Small intestine (tissue), 7 donors: ENCODE measurements at regions not wholly inside any gene's neighbourhood (a gene's known extent, or its start where the extent isn't known, plus 50 kb on each side); places are given as distances from the start of the nearest gene placed in this dataset.

Experiments used
- DNase-seq, 2 donors: peaks; one replicate each; pipeline versions ENCODE4 v3.0.0 to v3.0.0-alpha.2; 2013
- FAIRE-seq: peaks from 2 replicates; lab custom pipeline; 2012; peaks lifted over from hg19 to GRCh38; lab: Jason Lieb, UNC
- H3K27ac ChIP-seq, 3 donors: one replicate each; pipeline ENCODE4 v1.5.1; 2013; ENCODE audit warnings: low read length in 2 of 3, mild to moderate bottlenecking in 2 of 3, control low read depth in 1 of 3, inconsistent platforms in 1 of 3, low read depth in 1 of 3, moderate library complexity in 1 of 3
- H3K27me3 ChIP-seq, 3 donors: one replicate each; pipeline ENCODE4 v1.6.1; 2013; ENCODE audit warnings: low read length in 3 of 3, inconsistent platforms in 1 of 3; ENCODE audit not compliant: control insufficient read depth in 3 of 3, insufficient read depth in 3 of 3
- H3K36me3 ChIP-seq, 3 donors: one replicate each; pipeline ENCODE4 v1.6.1; 2013; ENCODE audit warnings: low read length in 3 of 3, inconsistent platforms in 1 of 3, low read depth in 1 of 3, mild to moderate bottlenecking in 1 of 3, moderate library complexity in 1 of 3; ENCODE audit not compliant: control insufficient read depth in 3 of 3, insufficient read depth in 2 of 3
- H3K4me1 ChIP-seq, 3 donors: one replicate each; pipeline ENCODE4 v1.6.1; 2013; ENCODE audit warnings: low read length in 2 of 3, inconsistent platforms in 1 of 3, low read depth in 1 of 3, mild to moderate bottlenecking in 1 of 3, moderate library complexity in 1 of 3; ENCODE audit not compliant: control insufficient read depth in 3 of 3, insufficient read depth in 2 of 3
- H3K4me3 ChIP-seq, 3 donors: one replicate each; pipeline ENCODE4 v1.5.1; 2013; ENCODE audit warnings: low read length in 3 of 3, control low read depth in 1 of 3, inconsistent platforms in 1 of 3, low read depth in 1 of 3, mild to moderate bottlenecking in 1 of 3, moderate library complexity in 1 of 3
- H3K9me3 ChIP-seq, 2 donors: one replicate each; pipeline ENCODE4 v1.6.1; 2013; ENCODE audit warnings: low read depth in 1 of 2, low read length in 1 of 2; ENCODE audit not compliant: control insufficient read depth in 2 of 2, insufficient read depth in 1 of 2
- WGBS, 3 donors: extraction: QIAGEN DNeasy Blood & Tissue Kit; methylation state at CpG; one replicate each; pipeline ENCODE4 v1.1.7; 2013; 5-methylcytosine and 5-hydroxymethylcytosine counted together
- donor health status: healthy with polysubstance abuse.
- donor health status: control.
- donor health status: control.
- donor health status: Bipolar disorder and iron deficiency.
- donor health status: healthy.

DNA sequence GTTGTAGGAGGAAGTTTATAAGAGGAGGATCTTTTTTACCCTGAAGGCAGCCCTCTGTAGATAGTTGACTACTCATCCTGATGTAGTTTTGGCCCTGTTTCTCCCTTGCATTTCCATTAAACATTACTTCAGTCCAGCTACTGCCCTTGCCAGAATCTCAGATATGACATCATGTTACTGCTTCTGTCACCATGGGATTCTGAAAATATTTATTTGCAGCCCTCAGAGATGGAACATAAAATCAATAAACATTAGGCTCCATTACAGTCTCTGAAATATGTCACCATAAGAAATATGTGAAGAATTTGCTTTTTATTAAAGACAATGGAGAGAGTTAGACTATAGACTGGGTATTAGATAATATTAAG, 68.7 kb upstream of the STK39 start:
- no peak overlapping the region for H3K4me3 ChIP-seq
- H3K9me3 ChIP-seq, result peaks cover 0 to 3% of the 10 kb centered on the region in 2 donors
- peak overlapping the region in 1 of 3 donors; percentile 19 for H3K27ac ChIP-seq
- no peaks in the 10 kb centered on the region for H3K36me3 ChIP-seq
- DNase-seq (no peak), FAIRE-seq (peak; percentile 23)
- H3K27me3 ChIP-seq, result no peaks in the 10 kb centered on the region
- H3K4me1 ChIP-seq, result no peaks in the 10 kb centered on the region

DNA sequence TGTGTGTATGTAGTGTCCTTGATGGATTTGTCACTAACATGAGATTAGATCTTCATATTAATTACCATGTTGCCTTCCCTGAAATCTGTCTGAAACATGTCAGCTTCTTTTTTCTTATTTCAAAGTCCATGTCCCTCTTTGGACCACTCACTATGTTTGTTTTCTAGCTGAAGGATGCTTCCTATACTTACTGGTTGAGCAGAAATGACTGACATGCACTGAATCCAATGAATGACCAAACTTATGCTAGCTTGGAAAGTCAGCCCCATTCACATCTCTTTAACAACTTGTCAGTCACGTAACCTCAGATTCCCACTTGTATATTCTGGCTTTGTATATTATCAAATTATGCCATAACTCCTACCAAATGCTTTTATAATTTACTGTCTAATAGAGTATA, 69.9 kb upstream of the STK39 start:
- no peak overlapping the region for H3K27ac ChIP-seq
- 95 to 97% (median 96%) methylated on average over 1 of the region's 1 CpG for WGBS, 3 donors
- FAIRE-seq (no peak), DNase-seq (no peak)
- peaks cover 0 to 3% of the 10 kb centered on the region in 2 donors for H3K9me3 ChIP-seq
- no peaks in the 10 kb centered on the region for H3K4me1 ChIP-seq
- no peaks in the 10 kb centered on the region for H3K27me3 ChIP-seq
- no peaks in the 10 kb centered on the region for H3K36me3 ChIP-seq
- no peak overlapping the region for H3K4me3 ChIP-seq

DNA sequence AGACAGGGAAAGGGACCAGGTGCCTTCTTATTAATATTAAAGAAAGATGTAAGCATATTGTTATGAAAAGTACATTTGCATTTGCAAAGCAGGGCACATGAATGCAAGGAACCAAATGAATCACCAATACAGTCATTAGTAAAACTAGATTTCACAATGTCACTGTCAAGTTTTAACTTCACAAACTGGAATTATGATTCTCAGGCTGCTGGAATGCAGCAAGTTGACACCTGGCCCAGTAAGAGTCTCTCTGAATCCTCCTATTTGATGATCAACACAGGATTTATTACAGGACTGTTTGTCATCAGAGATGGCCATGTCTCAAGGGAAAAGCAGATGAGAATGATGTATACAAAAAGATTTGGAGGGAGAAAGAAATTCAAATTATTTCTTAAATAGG, 72.9 kb upstream of the STK39 start:
- Histone ChIP-seq H3K4me3 (no peak overlapping the region), H3K4me1 (no peaks in the 10 kb centered on the region), H3K27me3 (no peaks in the 10 kb centered on the region), H3K27ac (no peak overlapping the region), H3K36me3 (no peaks in the 10 kb centered on the region), H3K9me3 (no peaks in the 10 kb centered on the region)
- FAIRE-seq (no peak), DNase-seq (no peak)

DNA sequence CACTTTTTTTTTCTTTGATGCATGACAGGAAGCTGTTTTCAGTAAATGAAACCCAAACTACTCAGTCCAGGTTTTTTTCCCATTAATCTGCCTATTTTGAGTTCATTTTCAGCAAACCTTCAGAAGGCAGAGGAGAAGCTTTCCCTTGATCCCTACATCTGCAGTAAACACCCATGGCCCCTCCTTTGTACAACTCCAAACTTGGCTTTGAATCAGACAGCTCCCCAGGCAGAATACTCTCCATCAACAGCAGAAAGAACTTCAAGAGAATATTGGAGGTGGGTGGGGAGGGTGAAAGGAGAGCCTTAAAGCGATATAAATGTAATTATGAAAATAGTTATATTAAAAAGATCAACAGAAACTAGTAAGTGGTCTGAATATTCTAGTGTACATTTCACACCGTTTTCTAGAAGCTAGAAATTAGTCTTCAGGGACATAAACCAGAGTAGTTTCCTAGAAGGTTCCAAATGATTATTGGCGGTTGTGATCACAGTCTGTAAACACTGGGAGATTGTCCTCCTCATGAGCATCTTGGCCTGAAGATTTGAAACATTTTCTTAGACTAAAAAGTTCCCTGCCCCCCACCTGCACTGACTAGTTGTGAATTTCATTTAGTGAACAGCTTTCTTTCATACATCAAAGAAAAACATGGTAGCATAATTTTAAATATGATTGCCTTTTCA, 75.1 kb upstream of the STK39 start:
- peaks cover 0 to 5% of the 10 kb centered on the region in 2 donors for H3K9me3 ChIP-seq
- peaks cover 0 to 4% (median 0%) of the 10 kb centered on the region in 3 donors for H3K4me1 ChIP-seq
- no peak overlapping the region for H3K27ac ChIP-seq
- no peak for DNase-seq
- no peak overlapping the region for H3K4me3 ChIP-seq
- no peaks in the 10 kb centered on the region for H3K36me3 ChIP-seq
- WGBS, 3 donors, result 64 to 91% (median 76%) methylated on average over 3 of the region's 3 CpGs
- H3K27me3 ChIP-seq, result no peaks in the 10 kb centered on the region
- FAIRE-seq, result no peak

DNA sequence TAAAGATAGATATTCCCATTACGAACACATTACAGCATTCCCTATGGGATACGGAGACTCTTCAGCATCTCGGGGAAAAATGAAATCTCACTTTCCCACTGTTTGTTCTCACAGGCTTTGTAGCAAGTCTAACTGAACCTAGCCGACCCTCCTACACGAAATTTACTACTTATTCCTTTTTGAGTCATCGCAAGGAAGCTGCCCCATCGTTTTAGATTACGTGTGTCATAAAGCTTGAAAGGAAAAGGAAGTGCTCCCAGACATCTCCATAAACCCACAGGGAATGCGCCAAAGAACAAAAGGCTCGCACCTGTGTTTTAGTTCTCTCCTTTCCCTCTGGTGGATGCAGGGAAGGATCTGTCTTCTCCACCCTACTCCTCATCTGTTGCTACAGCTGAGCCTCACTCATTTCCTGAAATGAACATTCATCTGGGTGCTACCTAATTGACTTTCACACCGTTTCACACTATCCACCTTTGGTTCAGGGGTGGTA, 76.2 kb upstream of the STK39 start:
- WGBS, 3 donors, result 68 to 87% (median 74%) methylated on average over 11 of the region's 11 CpGs
- H3K4me1 ChIP-seq, result peaks cover 0 to 4% (median 0%) of the 10 kb centered on the region in 3 donors
- no peak for DNase-seq
- H3K27ac ChIP-seq, result no peak overlapping the region
- no peaks in the 10 kb centered on the region for H3K36me3 ChIP-seq
- H3K4me3 ChIP-seq, result no peak overlapping the region
- peaks cover 0 to 14% of the 10 kb centered on the region in 2 donors for H3K9me3 ChIP-seq
- H3K27me3 ChIP-seq, result no peaks in the 10 kb centered on the region
- no peak for FAIRE-seq

GRCh38 chr2:168326572-168326971, 79.2 kb upstream of the STK39 start:
- Histone ChIP-seq H3K27me3 (no peaks in the 10 kb centered on the region), H3K4me3 (peak overlapping the region in 1 of 3 donors; percentile 5), H3K4me1 (peaks cover 0 to 4% (median 0%) of the 10 kb centered on the region in 3 donors), H3K36me3 (no peaks in the 10 kb centered on the region), H3K9me3 (peaks cover 0 to 30% of the 10 kb centered on the region in 2 donors), H3K27ac (peak overlapping the region; percentile 56 to 79 (median 70))
- DNase-seq (peak; percentile 81 to 89), FAIRE-seq (peak; percentile 86)
- 7 to 48% (median 44%) methylated on average over 2 of the region's 2 CpGs for WGBS, 3 donors

- 89 to 94% (median 92%) methylated on average over 3 of the region's 3 CpGs for WGBS, 3 donors
- DNase-seq (no peak), FAIRE-seq (no peak)
- H3K4me3 ChIP-seq, result no peak overlapping the region
- peaks cover 0 to 4% (median 0%) of the 10 kb centered on the region in 3 donors for H3K4me1 ChIP-seq
- H3K9me3 ChIP-seq, result peaks cover 0 to 32% of the 10 kb centered on the region in 2 donors
- H3K27ac ChIP-seq, result peak overlapping the region in 1 of 3 donors; percentile 55
- H3K36me3 ChIP-seq, result no peaks in the 10 kb centered on the region
- H3K27me3 ChIP-seq, result no peaks in the 10 kb centered on the region
Observed at GRCh38 chr2:168327328-168327727, 79.9 kb upstream of the STK39 start.

GRCh38 chr2:168328421-168328820, 81.0 kb upstream of the STK39 start:
- 99 to 100% (median 100%) methylated on average over 2 of the region's 2 CpGs for WGBS, 3 donors
- Histone ChIP-seq H3K4me3 (no peak overlapping the region), H3K36me3 (no peaks in the 10 kb centered on the region), H3K4me1 (peaks cover 0 to 4% (median 0%) of the 10 kb centered on the region in 3 donors), H3K27ac (no peak overlapping the region), H3K27me3 (no peaks in the 10 kb centered on the region), H3K9me3 (peaks cover 0 to 35% of the 10 kb centered on the region in 2 donors)
- FAIRE-seq (no peak), DNase-seq (no peak)
